ENCODE measurements at regions not wholly inside any gene's neighbourhood (a gene's known extent, or its start where the extent isn't known, plus 50 kb on each side); places are given as distances from the start of the nearest gene placed in this dataset.

DNA sequence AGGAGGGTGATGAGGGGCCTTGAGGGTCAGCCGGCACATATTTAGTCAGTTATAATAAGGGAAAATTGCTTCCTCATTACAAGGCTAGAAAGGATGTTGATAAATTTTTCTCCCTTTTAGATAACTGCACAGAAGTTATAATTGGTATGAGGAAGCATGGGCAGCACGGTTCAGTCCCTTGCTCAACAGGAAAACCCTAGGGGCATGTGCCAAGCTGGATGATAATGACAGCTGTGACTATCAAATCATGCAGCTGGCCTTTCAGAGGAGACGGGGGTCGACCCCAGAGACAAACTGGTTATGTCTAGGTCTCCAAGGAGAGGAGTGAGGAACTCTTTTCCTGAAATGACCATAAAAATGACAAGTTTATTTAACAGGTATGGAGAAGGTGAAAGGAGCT lies 448.1 kb upstream of the VRK2 start:
- intact Hi-C loops (cut with micrococcal nuclease; ENCODE audit: unreplicated experiment) (no loop called here), in situ Hi-C loops (cut with HindIII; ENCODE audit: low pct_unique_long_range_greater_than_20kb, low sequenced_read_pairs) (no loop called here)

GRCh38 chr2:57602733-57603132 lies 443.9 kb upstream of the VRK2 start:
- in situ Hi-C loops (cut with HindIII; ENCODE audit: low pct_unique_long_range_greater_than_20kb, low sequenced_read_pairs): no loop called here
- TF ChIP-seq TCF7L2 (IDR thresholded peaks at IDR 0.05; ENCODE audit: low read depth, low read length) (no peak), POLR2AphosphoS5 (IDR thresholded peaks at IDR 0.05; ENCODE audit: low read depth, low read length) (no peak), SIN3A (IDR thresholded peaks at IDR 0.05; ENCODE audit: borderline replicate concordance, insufficient read depth, low read depth, low read length) (no peak), CTCF (IDR thresholded peaks at IDR 0.05) (no peak)
- TF ChIP-seq, protein P1, sequence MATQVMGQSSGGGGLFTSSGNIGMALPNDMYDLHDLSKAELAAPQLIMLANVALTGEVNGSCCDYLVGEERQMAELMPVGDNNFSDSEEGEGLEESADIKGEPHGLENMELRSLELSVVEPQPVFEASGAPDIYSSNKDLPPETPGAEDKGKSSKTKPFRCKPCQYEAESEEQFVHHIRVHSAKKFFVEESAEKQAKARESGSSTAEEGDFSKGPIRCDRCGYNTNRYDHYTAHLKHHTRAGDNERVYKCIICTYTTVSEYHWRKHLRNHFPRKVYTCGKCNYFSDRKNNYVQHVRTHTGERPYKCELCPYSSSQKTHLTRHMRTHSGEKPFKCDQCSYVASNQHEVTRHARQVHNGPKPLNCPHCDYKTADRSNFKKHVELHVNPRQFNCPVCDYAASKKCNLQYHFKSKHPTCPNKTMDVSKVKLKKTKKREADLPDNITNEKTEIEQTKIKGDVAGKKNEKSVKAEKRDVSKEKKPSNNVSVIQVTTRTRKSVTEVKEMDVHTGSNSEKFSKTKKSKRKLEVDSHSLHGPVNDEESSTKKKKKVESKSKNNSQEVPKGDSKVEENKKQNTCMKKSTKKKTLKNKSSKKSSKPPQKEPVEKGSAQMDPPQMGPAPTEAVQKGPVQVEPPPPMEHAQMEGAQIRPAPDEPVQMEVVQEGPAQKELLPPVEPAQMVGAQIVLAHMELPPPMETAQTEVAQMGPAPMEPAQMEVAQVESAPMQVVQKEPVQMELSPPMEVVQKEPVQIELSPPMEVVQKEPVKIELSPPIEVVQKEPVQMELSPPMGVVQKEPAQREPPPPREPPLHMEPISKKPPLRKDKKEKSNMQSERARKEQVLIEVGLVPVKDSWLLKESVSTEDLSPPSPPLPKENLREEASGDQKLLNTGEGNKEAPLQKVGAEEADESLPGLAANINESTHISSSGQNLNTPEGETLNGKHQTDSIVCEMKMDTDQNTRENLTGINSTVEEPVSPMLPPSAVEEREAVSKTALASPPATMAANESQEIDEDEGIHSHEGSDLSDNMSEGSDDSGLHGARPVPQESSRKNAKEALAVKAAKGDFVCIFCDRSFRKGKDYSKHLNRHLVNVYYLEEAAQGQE (IDR thresholded peaks at IDR 0.05; ENCODE audit: insufficient read depth in 1 of 2, low read depth in 2 of 2, low read length in 1 of 2): no peak

More for the DNA sequence above, 448.1 kb upstream of the VRK2 start:
- Histone ChIP-seq H3K4me3 (ENCODE audit: low read depth in 2 of 2, low read length in 2 of 2) (no peak overlapping the region), H3K27ac (ENCODE audit: low read length) (no peak overlapping the region), H3K9me3 (ENCODE audit: control insufficient read depth, insufficient read depth, low read depth, low read length) (no peaks in the 10 kb centered on the region; the same call in 1 of the 2 replicates), H3K4me1 (ENCODE audit: control insufficient read depth, insufficient read depth, low read length) (no peaks in the 10 kb centered on the region), H3K36me3 (ENCODE audit: control insufficient read depth, insufficient read depth, low read length) (no peaks in the 10 kb centered on the region), H3K27me3 (ENCODE audit: control insufficient read depth, insufficient read depth, low read length) (no peaks in the 10 kb centered on the region)
- TF ChIP-seq TCF7L2 (IDR thresholded peaks at IDR 0.05; ENCODE audit: low read depth, low read length) (no peak), CTCF (IDR thresholded peaks at IDR 0.05) (no peak), SIN3A (IDR thresholded peaks at IDR 0.05; ENCODE audit: borderline replicate concordance, insufficient read depth, low read depth, low read length) (no peak), POLR2AphosphoS5 (IDR thresholded peaks at IDR 0.05; ENCODE audit: low read depth, low read length) (no peak)
- TF ChIP-seq, protein P1 (IDR thresholded peaks at IDR 0.05; ENCODE audit: insufficient read depth in 1 of 2, low read depth in 2 of 2, low read length in 1 of 2): no peak
- ChIA-PET POLR2A (no interaction called here), CTCF (no interaction called here)
- no peak for ATAC-seq
- DNase-seq (ENCODE audit: low read depth, low spot score): no peak
- no TSS peak for BruUV-seq (replicated peaks)

More at GRCh38 chr2:57602733-57603132, 443.9 kb upstream of the VRK2 start:
- H3K36me3 ChIP-seq (ENCODE audit: control insufficient read depth, insufficient read depth, low read length): no peaks in the 10 kb centered on the region
- DNase-seq (ENCODE audit: low read depth, low spot score): no peak
- intact Hi-C loops (cut with micrococcal nuclease; ENCODE audit: unreplicated experiment): no loop called here
- no peaks in the 10 kb centered on the region for H3K27me3 ChIP-seq (ENCODE audit: control insufficient read depth, insufficient read depth, low read length)
- no peak overlapping the region for H3K27ac ChIP-seq (ENCODE audit: low read length)
- H3K4me3 ChIP-seq (ENCODE audit: low read depth in 2 of 2, low read length in 2 of 2): no peak overlapping the region
- ChIA-PET POLR2A (no interaction called here), CTCF (no interaction called here)
- H3K4me1 ChIP-seq (ENCODE audit: control insufficient read depth, insufficient read depth, low read length): no peaks in the 10 kb centered on the region
- H3K9me3 ChIP-seq (ENCODE audit: control insufficient read depth, insufficient read depth, low read depth, low read length): no peaks in the 10 kb centered on the region; the same call in 1 of the 2 replicates
- BruUV-seq (replicated peaks): no TSS peak
- ATAC-seq: no peak

All from Panc1 (cell line).